NCI-H187 treated with DMSO at 0.1 percent for 48 hours (cell line): ENCODE measurements at regions not wholly inside any gene's neighbourhood (a gene's known extent, or its start where the extent isn't known, plus 50 kb on each side); places are given as distances from the start of the nearest gene placed in this dataset.
"Not testable (repeated sequence)": the region's sequence is repeated elsewhere in the genome, so short reads cannot be mapped to it uniquely, and the experiment has no call there.

Source experiments
- DNase-seq: peaks from one replicate; lab custom pipeline; 2025; lab: John Stamatoyannopoulos, UW

DNA sequence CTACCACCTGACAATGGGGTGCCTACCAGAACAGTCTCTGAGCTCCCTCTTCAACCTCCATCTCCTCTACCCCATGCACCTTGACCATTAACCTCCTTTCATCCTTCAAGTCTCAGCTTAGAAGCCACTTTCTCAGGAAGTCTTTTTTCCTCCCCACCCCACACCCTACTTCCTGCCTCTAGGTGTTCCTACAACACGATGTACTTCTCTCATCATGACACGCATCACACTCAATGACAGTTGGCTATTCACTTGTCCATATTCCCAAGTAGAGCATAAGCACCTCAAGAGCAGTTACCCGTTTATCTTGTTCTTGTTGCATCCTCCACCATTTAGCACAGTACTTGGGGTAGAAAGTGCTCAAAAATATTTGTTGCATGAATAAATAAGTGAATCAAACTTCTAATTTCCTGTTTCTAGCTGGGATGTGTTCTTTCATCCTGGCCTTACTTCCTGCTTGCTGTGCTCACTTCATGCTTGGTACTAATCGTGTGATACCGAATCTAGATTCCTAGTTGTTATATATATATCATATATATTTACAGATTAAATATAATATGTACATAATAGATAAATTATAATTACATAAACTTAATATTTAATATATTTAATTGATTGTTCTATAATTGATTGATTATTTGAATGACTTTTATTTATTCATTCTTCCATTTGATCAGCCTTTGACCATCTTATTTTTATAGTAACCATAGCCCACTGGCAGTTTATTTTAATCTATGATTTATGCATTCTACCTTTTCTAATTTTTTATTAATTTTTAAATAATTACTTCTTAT, 177.5 kb upstream of the TMEM45B start:
- DNase-seq = no peak

DNA sequence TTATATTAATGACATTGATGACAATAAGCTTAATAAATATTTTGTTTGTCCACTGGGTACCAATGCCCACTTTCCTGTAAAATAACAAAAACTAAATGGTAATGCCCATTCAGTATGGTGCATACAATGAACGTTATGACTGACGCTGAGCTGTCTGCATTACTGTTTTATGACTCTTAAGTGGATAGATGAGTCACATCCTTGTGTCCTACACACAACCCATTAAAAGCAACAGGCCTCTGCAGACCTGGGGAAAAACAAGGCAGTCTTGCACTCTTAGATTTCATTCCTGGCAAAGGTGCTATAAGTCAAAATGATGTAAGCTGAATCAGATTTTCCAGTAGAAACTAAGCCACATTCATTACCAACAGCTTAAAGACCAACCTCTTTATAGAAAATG, 176.3 kb upstream of the TMEM45B start:
- no peak for DNase-seq

GRCh38 chr11:129640671-129641070, 175.0 kb upstream of the TMEM45B start:
- no peak for DNase-seq

DNA sequence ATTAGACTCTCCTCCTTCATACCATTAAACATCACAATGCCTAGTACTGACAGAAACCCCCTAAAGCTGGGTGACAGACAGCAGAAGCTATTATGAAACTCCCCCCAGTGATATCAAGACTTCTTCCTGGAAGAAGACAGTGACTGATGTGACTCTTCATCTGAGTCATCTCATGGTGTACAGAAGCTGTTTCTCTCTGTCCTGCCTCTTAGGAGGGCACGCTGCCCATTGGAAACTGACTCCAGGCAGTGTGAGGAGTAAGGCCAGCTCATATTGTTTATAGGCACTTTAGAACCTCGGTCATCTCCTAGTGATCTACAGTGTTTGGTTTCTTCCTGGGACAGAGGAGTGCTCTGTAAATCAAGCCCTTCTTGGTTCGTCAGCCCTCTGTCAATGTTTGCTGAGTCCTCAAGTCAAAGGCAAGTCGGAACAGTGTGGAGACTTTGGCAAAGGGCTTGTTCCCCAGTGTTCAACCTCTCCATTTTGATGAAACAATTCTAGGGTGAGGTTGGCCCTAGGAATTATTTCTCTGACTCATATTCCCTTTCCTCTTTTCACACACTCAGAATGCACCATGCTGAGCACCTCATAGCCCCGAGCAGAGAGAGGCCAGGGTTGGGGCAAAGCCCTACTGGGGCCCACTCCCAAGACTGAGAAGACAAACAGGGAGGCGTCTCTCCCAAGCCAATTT, 172.5 kb upstream of the TMEM45B start:
- DNase-seq = no peak

- DNase-seq = no peak
Observed at GRCh38 chr11:129644326-129644725, 171.3 kb upstream of the TMEM45B start.

GRCh38 chr11:129645943-129646342, 169.7 kb upstream of the TMEM45B start:
- DNase-seq = no peak

DNA sequence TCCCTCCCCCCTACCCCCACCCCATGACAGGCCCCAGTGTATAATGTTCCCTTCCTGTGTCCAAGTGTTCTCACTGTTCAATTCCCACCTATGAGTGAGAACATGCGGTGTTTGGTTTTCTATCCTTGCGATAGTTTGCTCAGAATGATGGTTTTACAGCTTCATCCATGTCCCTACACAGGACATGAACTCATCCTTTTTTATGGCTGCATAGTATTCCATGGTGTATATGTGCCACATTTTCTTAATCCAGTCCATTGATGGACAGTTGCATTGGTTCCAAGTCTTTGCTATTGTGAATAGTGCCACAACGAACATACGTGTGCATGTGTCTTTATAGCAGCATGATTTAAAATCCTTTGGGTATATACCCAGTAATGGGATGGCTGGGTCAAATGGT, 165.6 kb upstream of the TMEM45B start:
- not testable (repeated sequence) for DNase-seq

GRCh38 chr11:129652835-129653234, 162.8 kb upstream of the TMEM45B start:
- DNase-seq = no peak

DNA sequence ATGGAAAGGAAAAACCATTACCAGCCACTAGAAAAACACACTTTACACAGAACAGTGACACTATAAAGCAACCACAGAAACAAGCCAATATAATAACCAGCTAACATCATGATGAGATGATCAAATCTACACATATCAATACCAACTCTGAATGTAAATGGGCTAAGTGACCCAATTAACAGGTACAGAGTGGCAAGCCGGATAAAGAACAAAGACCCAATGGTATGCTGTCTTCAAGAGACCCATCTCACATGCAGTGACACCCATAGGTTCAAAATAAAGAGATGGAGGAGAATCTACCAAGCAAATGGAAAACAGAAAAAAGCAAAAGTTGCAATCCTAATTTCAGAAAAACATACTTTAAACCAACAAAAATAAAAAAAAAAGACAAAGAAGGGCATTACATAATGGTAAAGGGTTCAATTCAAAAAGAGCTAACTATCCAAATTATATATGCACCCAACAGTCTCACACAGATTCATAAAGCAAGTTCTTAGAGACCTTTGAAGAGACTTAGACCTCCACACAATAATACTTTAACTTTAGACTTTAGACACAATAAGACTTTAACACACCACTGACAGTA, 160.3 kb upstream of the TMEM45B start:
- DNase-seq = no peak

DNA sequence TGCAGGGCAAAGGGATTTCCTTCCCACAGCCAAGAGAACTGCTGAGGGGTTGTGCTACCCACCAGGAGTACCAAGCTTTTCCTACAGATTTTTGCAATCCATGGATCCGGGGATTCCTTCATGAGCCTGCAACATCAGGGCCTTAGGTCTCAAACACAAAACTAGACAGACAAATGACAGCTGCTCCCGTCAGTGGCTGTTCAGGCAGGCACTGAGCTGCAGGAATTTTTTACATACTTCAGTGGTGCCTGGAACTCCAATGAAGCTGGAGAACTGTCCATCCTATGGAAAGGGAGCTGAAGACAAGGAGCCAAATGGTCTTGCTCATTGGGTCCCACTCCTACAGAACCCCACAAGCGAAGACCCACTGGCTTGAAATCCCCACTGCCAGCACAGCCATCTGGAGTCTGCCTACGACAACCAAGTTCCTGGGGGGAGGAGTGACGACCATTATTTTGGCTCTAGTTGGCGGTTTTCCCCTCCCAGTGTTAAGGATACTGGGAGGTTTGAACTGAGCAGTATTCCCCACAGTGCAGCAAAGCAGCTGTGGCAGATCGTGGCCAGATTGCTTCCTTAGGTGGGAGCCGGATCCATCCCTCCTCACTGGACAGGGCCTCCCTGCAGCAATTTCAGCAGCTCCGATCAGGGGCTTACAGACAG, 157.7 kb upstream of the TMEM45B start:
- DNase-seq = no peak

- DNase-seq = no peak
Observed at GRCh38 chr11:129658526-129658867, 157.2 kb upstream of the TMEM45B start.

GRCh38 chr11:129680907-129681306, 134.7 kb upstream of the TMEM45B start:
- DNase-seq = no peak

- no peak for DNase-seq
Observed at GRCh38 chr11:129681344-129682114, 134.1 kb upstream of the TMEM45B start.

DNA sequence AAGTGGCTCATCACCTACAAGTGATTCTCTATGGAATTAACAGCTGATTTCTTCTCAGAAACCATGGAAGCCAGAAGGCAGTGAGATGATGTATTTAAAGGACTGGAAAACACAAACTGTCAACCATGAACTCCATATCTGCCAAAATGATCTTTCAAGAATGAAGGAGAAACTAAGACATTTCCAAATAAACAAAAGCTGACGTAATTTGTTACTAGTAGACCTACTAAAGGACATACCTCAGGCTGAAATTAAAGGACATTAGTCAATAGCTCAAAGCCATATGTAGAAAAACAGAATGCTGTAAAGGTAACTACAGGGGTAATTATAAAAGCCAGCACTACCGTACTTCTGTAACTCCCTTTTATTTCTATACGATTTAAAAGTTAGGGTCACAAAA, 129.4 kb upstream of the TMEM45B start:
- DNase-seq = no peak

DNA sequence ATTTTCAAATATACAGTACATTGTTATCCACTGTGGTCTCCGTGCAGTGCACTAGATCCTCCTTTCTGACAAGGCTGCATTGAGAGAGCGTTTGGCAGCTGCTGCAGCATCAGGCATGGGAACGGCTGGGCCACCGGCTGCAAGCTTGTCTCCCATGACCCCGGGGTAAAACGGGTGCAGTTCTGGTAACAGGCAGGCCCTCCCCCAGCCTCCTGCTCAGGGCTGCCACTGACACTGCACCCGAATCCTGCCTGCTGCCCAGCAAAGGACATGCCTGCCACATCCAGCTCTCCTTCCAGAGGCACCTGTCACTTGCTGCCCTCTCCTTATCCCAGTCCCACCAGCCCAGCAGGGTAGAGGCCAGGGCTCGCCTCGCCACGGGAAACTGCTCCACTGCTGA, 124.5 kb upstream of the TMEM45B start:
- no peak for DNase-seq

- DNase-seq = no peak
Observed at GRCh38 chr11:129694538-129694937, 121.1 kb upstream of the TMEM45B start.

DNA sequence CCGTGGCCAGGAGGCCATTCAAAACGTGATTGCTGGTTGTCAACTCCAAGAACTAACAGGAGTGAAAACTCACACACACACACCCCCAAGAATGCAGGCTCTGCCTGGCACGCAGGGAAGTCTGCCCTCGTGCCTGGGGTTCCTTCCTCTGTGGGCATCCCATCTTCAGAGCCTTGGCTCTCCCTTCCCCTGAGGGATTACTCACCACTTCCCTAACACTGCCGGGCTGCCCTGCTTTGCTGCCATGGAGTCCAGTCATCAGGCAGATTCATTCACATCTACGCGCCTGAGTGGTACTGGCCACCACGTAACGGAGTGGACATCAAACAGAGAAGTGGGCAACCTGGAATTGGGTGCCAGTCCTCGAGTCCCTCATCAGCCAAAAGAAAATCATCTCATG, 120.7 kb upstream of the TMEM45B start:
- no peak for DNase-seq

DNA sequence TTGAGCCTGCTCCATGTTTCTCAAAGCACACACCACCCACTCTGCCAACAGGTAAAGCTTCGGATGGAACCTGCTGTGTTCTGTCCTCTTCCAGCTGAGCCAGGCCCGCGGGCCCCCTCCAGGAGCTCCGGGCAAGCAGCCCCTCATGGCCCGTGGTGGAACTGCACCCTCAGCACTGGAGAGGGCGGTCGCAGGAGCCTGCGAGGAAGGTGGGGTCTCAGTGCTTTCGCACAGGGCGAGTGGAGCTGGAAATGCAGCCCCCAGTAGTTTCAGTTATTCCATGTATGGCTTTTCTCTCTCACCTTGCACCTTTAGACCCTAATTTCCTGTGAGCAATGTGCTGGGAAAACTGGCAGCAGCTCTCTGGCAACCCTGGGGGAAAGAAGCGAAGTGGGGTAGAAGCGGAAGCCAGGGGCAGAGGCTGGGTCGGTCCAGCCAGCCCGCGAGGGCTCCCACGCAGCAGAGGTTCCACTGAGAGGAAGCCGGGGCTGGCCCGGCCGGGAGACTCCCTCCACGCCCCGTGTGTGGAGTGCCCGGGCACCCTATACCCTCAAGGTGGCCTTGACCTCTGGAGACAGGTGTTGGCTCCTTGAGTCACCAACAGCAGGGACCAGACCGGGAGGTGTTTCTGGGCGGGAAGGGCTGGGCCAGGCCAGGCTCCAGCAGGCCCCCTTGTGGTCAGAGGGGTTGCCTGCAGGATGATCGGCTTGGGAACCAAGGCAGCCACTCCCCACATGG, 119.9 kb upstream of the TMEM45B start:
- no peak for DNase-seq

GRCh38 chr11:129696309-129696989, 119.2 kb upstream of the TMEM45B start:
- DNase-seq = no peak

DNA sequence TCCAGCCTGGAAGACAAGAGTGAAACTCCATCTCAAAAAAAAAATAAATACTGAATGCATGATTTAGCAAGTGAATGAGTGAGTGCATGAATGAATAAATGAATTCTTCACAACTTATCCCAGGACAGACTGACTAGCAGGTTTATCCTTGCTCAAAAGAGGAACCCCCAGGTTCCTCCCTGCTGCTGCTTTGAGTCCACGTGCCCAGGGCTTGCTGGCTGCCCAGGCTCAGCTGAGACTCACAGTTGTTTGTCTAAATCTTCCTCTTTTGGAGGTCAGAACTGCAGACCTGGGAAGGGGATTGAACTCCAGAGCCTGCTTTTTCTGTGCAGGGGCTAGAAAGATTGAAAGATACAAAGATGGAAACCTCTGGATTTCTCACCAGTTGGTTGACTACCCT, 117.4 kb upstream of the TMEM45B start:
- no peak for DNase-seq
